Fibroblast of lung (primary cell): ENCODE measurements at regions not wholly inside any gene's neighbourhood (a gene's known extent, or its start where the extent isn't known, plus 50 kb on each side); places are given as distances from the start of the nearest gene placed in this dataset.

ENCODE experiments used
- DNase-seq, 2 donors: peaks; one replicate each; pipeline versions ENCODE4 v3.0.0 to v3.0.0-alpha.2; 2010; ENCODE audit warnings: low read depth in 2 of 2
- H2AFZ ChIP-seq: 2 replicates; pipeline ENCODE4 v1.5.1; 2012; ENCODE audit warnings: low read length, control low read depth, inconsistent platforms
- H3K27ac ChIP-seq: 2 replicates; pipeline ENCODE4 v1.5.1; 2011; ENCODE audit warnings: low read length, control low read depth; ENCODE audit not compliant: insufficient read depth
- H3K27me3 ChIP-seq: 2 replicates; pipeline ENCODE4 v1.5.1; 2011; ENCODE audit warnings: mild to moderate bottlenecking, low read length; ENCODE audit not compliant: control insufficient read depth, insufficient read depth
- H3K36me3 ChIP-seq: 2 replicates; pipeline ENCODE4 v1.5.1; 2011; ENCODE audit warnings: low read length; ENCODE audit not compliant: control insufficient read depth, insufficient read depth
- H3K4me1 ChIP-seq: 2 replicates; pipeline ENCODE4 v1.5.1; 2011; ENCODE audit warnings: low read length; ENCODE audit not compliant: control insufficient read depth, insufficient read depth; ENCODE audit errors: extremely low read depth
- H3K4me2 ChIP-seq: 2 replicates; pipeline ENCODE4 v1.5.1; 2011; ENCODE audit warnings: low read length, control low read depth; ENCODE audit not compliant: insufficient read depth; ENCODE audit errors: extremely low read depth
- H3K4me3 ChIP-seq, 4 experiments: fragments of 200-600 bp in 1 of 4; sonication (generic) in 1 of 4; replicated peaks in 1 of 4; 2 replicates each; pipeline ENCODE4 v1.5.1; 2011 to 2016; ENCODE audit warnings: low read length in 4 of 4, low read depth in 3 of 4, mild to moderate bottlenecking in 3 of 4, control low read depth in 2 of 4, inconsistent platforms in 1 of 4, mixed read lengths in 1 of 4; ENCODE audit not compliant: insufficient read depth in 1 of 4; ENCODE audit errors: control extremely low read depth in 1 of 4
- H3K79me2 ChIP-seq: 2 replicates; pipeline ENCODE4 v1.5.1; 2012; ENCODE audit warnings: mild to moderate bottlenecking, low read length, inconsistent platforms; ENCODE audit not compliant: control insufficient read depth, insufficient read depth
- H3K9ac ChIP-seq: 2 replicates; pipeline ENCODE4 v1.5.1; 2011; ENCODE audit warnings: mild to moderate bottlenecking, low read length, control low read depth; ENCODE audit not compliant: insufficient read depth
- H3K9me3 ChIP-seq: 2 replicates; pipeline ENCODE4 v1.5.1; 2012; ENCODE audit warnings: low read depth, low read length; ENCODE audit not compliant: control insufficient read depth, insufficient read depth
- H4K20me1 ChIP-seq: 2 replicates; pipeline ENCODE4 v1.5.1; 2011; ENCODE audit warnings: low read length; ENCODE audit not compliant: control insufficient read depth, insufficient read depth; ENCODE audit errors: extremely low read depth
- EZH2 ChIP-seq: IDR thresholded peaks from 2 replicates; pipeline ENCODE4 v1.5.1; 2012; ENCODE audit warnings: low read length, control low read depth, mild to moderate bottlenecking; ENCODE audit errors: missing control alignments
- TF ChIP-seq, protein P1 (sequence below), 2 donors: IDR thresholded peaks in 1 of 2; conservative IDR thresholded peaks in 1 of 2; 1 replicate in 1 of 2; 2 replicates in 1 of 2; pipeline ENCODE4 v1.5.1; 2011 to 2012; ENCODE audit warnings: low read length in 2 of 2, control low read depth in 1 of 2, inconsistent platforms in 1 of 2, low read depth in 1 of 2, mild to moderate bottlenecking in 1 of 2

- Histone ChIP-seq H3K4me1 (no peaks in the 10 kb centered on the region), H3K9ac (no peak overlapping the region), H3K36me3 (no peaks in the 10 kb centered on the region)
Observed at GRCh38 chr10:106179430-106179829, 985.1 kb downstream of the SORCS1 start.

DNA sequence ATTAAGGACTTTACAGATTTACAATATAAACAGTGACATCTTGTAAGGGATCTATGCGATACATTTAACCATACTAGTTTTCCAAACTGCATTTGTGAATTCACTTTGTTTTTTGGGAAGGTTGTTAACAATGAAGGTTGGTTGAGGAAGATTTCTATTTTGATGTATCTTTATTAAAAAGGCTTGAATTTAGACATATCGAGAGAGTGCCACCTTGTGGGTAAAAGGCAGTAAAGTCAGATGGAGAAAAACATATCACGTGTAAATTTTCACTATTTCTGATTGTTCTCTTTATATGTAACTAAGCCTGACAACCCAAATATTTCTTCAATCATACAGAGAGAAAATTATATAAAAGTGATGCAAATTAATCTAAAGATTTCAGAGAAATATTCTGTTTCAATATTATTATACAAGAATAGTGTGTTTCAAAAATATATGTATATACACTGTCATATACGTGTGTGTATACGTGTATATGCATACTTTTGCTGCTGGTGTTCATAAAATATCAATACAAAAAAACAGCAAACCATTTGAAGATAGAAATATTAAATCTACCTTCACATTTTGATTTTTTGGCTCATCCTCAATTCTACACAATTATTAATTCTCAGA lies 988.6 kb downstream of the SORCS1 start:
- no peaks in the 10 kb centered on the region for H3K36me3 ChIP-seq

More at GRCh38 chr10:106179430-106179829, 985.1 kb downstream of the SORCS1 start:
- Histone ChIP-seq H3K4me3 (no peak overlapping the region), H3K9me3 (no peaks in the 10 kb centered on the region), H3K79me2 (no peaks in the 10 kb centered on the region), H3K27me3 (no peaks in the 10 kb centered on the region), H4K20me1 (no peaks in the 10 kb centered on the region), H3K4me2 (no peak overlapping the region), H3K27ac (no peak overlapping the region), H2AFZ (no peak overlapping the region)
- DNase-seq: no peak
- no peak for TF ChIP-seq EZH2
- TF ChIP-seq, protein P1, sequence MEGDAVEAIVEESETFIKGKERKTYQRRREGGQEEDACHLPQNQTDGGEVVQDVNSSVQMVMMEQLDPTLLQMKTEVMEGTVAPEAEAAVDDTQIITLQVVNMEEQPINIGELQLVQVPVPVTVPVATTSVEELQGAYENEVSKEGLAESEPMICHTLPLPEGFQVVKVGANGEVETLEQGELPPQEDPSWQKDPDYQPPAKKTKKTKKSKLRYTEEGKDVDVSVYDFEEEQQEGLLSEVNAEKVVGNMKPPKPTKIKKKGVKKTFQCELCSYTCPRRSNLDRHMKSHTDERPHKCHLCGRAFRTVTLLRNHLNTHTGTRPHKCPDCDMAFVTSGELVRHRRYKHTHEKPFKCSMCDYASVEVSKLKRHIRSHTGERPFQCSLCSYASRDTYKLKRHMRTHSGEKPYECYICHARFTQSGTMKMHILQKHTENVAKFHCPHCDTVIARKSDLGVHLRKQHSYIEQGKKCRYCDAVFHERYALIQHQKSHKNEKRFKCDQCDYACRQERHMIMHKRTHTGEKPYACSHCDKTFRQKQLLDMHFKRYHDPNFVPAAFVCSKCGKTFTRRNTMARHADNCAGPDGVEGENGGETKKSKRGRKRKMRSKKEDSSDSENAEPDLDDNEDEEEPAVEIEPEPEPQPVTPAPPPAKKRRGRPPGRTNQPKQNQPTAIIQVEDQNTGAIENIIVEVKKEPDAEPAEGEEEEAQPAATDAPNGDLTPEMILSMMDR (conservative IDR thresholded peaks at IDR 0.05 in 1 of 2, IDR thresholded peaks at IDR 0.05 in 1 of 2; ENCODE audit: low read depth in 1 of 2, low read length in 2 of 2): no peak

GRCh38 chr10:106173838-106174237 lies 990.7 kb downstream of the SORCS1 start:
- Histone ChIP-seq H3K4me1 (no peaks in the 10 kb centered on the region), H3K27ac (no peak overlapping the region), H3K27me3 (no peaks in the 10 kb centered on the region), H2AFZ (no peak overlapping the region), H3K4me3 (no peak overlapping the region), H3K9me3 (no peaks in the 10 kb centered on the region), H4K20me1 (no peaks in the 10 kb centered on the region), H3K4me2 (no peak overlapping the region), H3K36me3 (no peaks in the 10 kb centered on the region), H3K9ac (no peak overlapping the region), H3K79me2 (no peaks in the 10 kb centered on the region)
- no peak for DNase-seq
- TF ChIP-seq, protein P1 (conservative IDR thresholded peaks at IDR 0.05 in 1 of 2, IDR thresholded peaks at IDR 0.05 in 1 of 2; ENCODE audit: low read depth in 1 of 2, low read length in 2 of 2): no peak
- TF ChIP-seq EZH2: no peak

More for the DNA sequence above, 988.6 kb downstream of the SORCS1 start:
- no peaks in the 10 kb centered on the region for H3K27me3 ChIP-seq
- H3K79me2 ChIP-seq: no peaks in the 10 kb centered on the region
- no peak overlapping the region for H2AFZ ChIP-seq
- no peak overlapping the region for H3K4me2 ChIP-seq
- TF ChIP-seq, protein P1 (conservative IDR thresholded peaks at IDR 0.05 in 1 of 2, IDR thresholded peaks at IDR 0.05 in 1 of 2; ENCODE audit: low read depth in 1 of 2, low read length in 2 of 2): peak in 1 of 2 donors; percentile 39
- TF ChIP-seq EZH2: no peak
- H3K4me1 ChIP-seq: no peaks in the 10 kb centered on the region
- DNase-seq: peak; percentile 12 to 18
- no peaks in the 10 kb centered on the region for H3K9me3 ChIP-seq
- H3K4me3 ChIP-seq: no peak overlapping the region
- H3K9ac ChIP-seq: no peak overlapping the region
- H4K20me1 ChIP-seq: no peaks in the 10 kb centered on the region
- no peak overlapping the region for H3K27ac ChIP-seq
